HCT116 (cell line): ENCODE measurements at regions not wholly inside any gene's neighbourhood (a gene's known extent, or its start where the extent isn't known, plus 50 kb on each side); places are given as distances from the start of the nearest gene placed in this dataset.

Experiments
- ATAC-seq: fragments of 200-7000 bp; cut with Tn5 transposase; 2 replicates; pipeline ENCODE4 v1.9.1; 2020; ENCODE audit warnings: mild to moderate bottlenecking, moderate library complexity
- BruUV-seq: library from RNA; stranded (reverse); fragments of 400-500 nt; replicated peaks from 2 replicates; lab custom pipeline; 2021; lab: Mats Ljungman, UMichigan
- CTCF ChIA-PET: fragments of 300-600 bp; sonication (Branson Sonifier 250); formaldehyde crosslinking; loops from one replicate; lab custom pipeline; 2021; ENCODE audit warnings: antibody characterized with exemption; lab: Charles Lee
- POLR2A ChIA-PET: fragments of 300-600, 350-600 bp; sonication (Branson Sonifier 250); formaldehyde crosslinking; loops from one replicate; lab custom pipeline; 2021; ENCODE audit warnings: antibody characterized with exemption; lab: Charles Lee
- RAD21 ChIA-PET, 2 experiments: fragments of 300-600 bp; sonication (Branson Sonifier 250); formaldehyde crosslinking; loops; one replicate each; lab custom pipeline; 2023; ENCODE audit warnings: low total read pairs in 2 of 2; ENCODE audit not compliant: uncharacterized antibody in 2 of 2, unreplicated experiment in 2 of 2, low non-redundant PET in 1 of 2; lab: Charles Lee
- DNase-seq: peaks from one replicate; pipeline ENCODE4 v3.0.0-alpha.2; 2010; ENCODE audit warnings: low read depth, low spot score
- H2AFZ ChIP-seq: fragments of 200-600 bp; shearing (Covaris generic), sonication (generic); 2 replicates; pipeline ENCODE4 v1.6.1; 2017; ENCODE audit warnings: low read depth, mixed run types, mixed read lengths, antibody characterized with exemption, low read length; ENCODE audit not compliant: poor library complexity, severe bottlenecking
- H3K27ac ChIP-seq: 2 replicates; pipeline ENCODE4 v1.5.1; 2012; ENCODE audit warnings: low read depth, low read length
- H3K27me3 ChIP-seq: fragments of 200-600 bp; sonication (generic); 2 replicates; pipeline ENCODE4 v1.6.1; 2016; ENCODE audit warnings: mixed run types, low read length, mixed read lengths; ENCODE audit not compliant: insufficient read depth
- H3K36me3 ChIP-seq, 2 experiments: fragments of 200-500 bp in 1 of 2; fragments of 200-600 bp in 1 of 2; sonication (Bioruptor generic) in 1 of 2; sonication (generic) in 1 of 2; 2 replicates each; pipeline versions ENCODE4 v1.5.1 to v1.6.1; 2014 to 2016; ENCODE audit warnings: low read length in 2 of 2, inconsistent platforms in 1 of 2, mixed read lengths in 1 of 2, mixed run types in 1 of 2; ENCODE audit not compliant: insufficient read depth in 2 of 2, control insufficient read depth in 1 of 2
- H3K4me1 ChIP-seq, 2 experiments: fragments of 200-600 bp in 1 of 2; sonication (generic) in 1 of 2; 2 replicates each; pipeline versions ENCODE4 v1.5.1 to v1.6.1; 2012 to 2017; ENCODE audit warnings: low read length in 2 of 2, inconsistent platforms in 1 of 2, mild to moderate bottlenecking in 1 of 2, mixed read lengths in 1 of 2, mixed run types in 1 of 2, moderate library complexity in 1 of 2; ENCODE audit not compliant: insufficient read depth in 2 of 2, control insufficient read depth in 1 of 2
- H3K4me2 ChIP-seq: fragments of 200-600 bp; sonication (generic); 2 replicates; pipeline ENCODE4 v1.6.1; 2017; ENCODE audit warnings: mixed run types, low read length, mixed read lengths
- H3K4me3 ChIP-seq, 2 experiments: fragments of 200-600 bp in 1 of 2; sonication (generic) in 1 of 2; replicated peaks in 1 of 2; 2 replicates each; pipeline ENCODE4 v1.5.1; 2011 to 2016; ENCODE audit warnings: low read length in 2 of 2, control low read depth in 1 of 2, low read depth in 1 of 2, mild to moderate bottlenecking in 1 of 2, mixed read lengths in 1 of 2, mixed run types in 1 of 2
- H3K79me2 ChIP-seq: fragments of 200-600 bp; sonication (generic); 2 replicates; pipeline ENCODE4 v1.6.1; 2017; ENCODE audit warnings: mild to moderate bottlenecking, mixed run types, low read length, moderate library complexity, mixed read lengths; ENCODE audit not compliant: insufficient read depth
- H3K9ac ChIP-seq: fragments of 200-600 bp; sonication (generic); 2 replicates; pipeline ENCODE4 v1.6.1; 2016; ENCODE audit warnings: low read length, mixed read lengths
- H3K9me2 ChIP-seq: fragments of 200-600 bp; sonication (generic), shearing (Covaris generic); 2 replicates; pipeline ENCODE4 v1.6.1; 2017; ENCODE audit warnings: mixed run types, mild to moderate bottlenecking, moderate library complexity; ENCODE audit not compliant: insufficient read depth
- H3K9me3 ChIP-seq, 2 experiments: fragments of 200-500 bp in 1 of 2; fragments of 200-600 bp in 1 of 2; sonication (Bioruptor generic) in 1 of 2; sonication (generic) in 1 of 2; 2 replicates each; pipeline ENCODE4 v1.6.1; 2014 to 2017; ENCODE audit warnings: low read length in 2 of 2, mixed read lengths in 2 of 2, inconsistent platforms in 1 of 2, low read depth in 1 of 2, mild to moderate bottlenecking in 1 of 2, mixed run types in 1 of 2, moderate library complexity in 1 of 2; ENCODE audit not compliant: control insufficient read depth in 1 of 2, insufficient read depth in 1 of 2
- H4K20me1 ChIP-seq: fragments of 200-600 bp; sonication (generic), shearing (Covaris generic); 2 replicates; pipeline ENCODE4 v1.6.1; 2017; ENCODE audit warnings: mixed run types, mild to moderate bottlenecking, moderate library complexity; ENCODE audit not compliant: insufficient read depth
- CBX3 ChIP-seq: IDR thresholded peaks from 2 replicates; pipeline ENCODE4 v1.6.1; 2012; ENCODE audit warnings: low read depth
- EGR1 ChIP-seq: IDR thresholded peaks from 2 replicates; pipeline ENCODE4 v1.6.1; 2012; ENCODE audit warnings: low read depth
- EZH2 ChIP-seq: fragments of 200-600 bp; sonication (generic); IDR thresholded peaks from 2 replicates; pipeline ENCODE4 v1.6.1; 2017; ENCODE audit warnings: antibody characterized with exemption, mixed run types
- EZH2phosphoT487 ChIP-seq: fragments of 200-600 bp; IDR thresholded peaks from 2 replicates; pipeline ENCODE4 v1.6.1; 2018; ENCODE audit warnings: antibody characterized with exemption, borderline replicate concordance
- FOSL1 ChIP-seq: IDR thresholded peaks from 2 replicates; pipeline ENCODE4 v1.6.1; 2012; ENCODE audit warnings: low read depth
- POLR2A ChIP-seq: IDR thresholded peaks from 2 replicates; pipeline ENCODE4 v1.7.0; 2011; ENCODE audit warnings: borderline replicate concordance; ENCODE audit not compliant: insufficient read depth, insufficient read length; ENCODE audit errors: extremely low read depth
- RAD21 ChIP-seq: IDR thresholded peaks from 2 replicates; pipeline ENCODE4 v1.6.1; 2012; ENCODE audit warnings: low read depth, mild to moderate bottlenecking
- SIN3A ChIP-seq: IDR thresholded peaks from 2 replicates; pipeline ENCODE4 v1.6.1; 2012; ENCODE audit warnings: low read depth
- SRF ChIP-seq: IDR thresholded peaks from 2 replicates; pipeline ENCODE4 v1.6.1; 2012; ENCODE audit warnings: low read depth
- ZFX ChIP-seq: fragments of 450-650 bp; IDR thresholded peaks from 2 replicates; pipeline ENCODE4 v1.6.1; 2017
- intact Hi-C: fragments of 100-400 bp; cut with micrococcal nuclease; formaldehyde crosslinking; loops from 2 replicates; pipeline ENCODE4 v1.10.0; 2022
- TF ChIP-seq, protein P1 (sequence below): IDR thresholded peaks from 2 replicates; pipeline ENCODE4 v1.6.1; 2011; ENCODE audit warnings: mild to moderate bottlenecking, low read length, moderate library complexity; ENCODE audit not compliant: insufficient replicate concordance; ENCODE audit errors: extremely low read depth
- TF ChIP-seq, protein P2 (sequence below), 3 experiments: fragments of 200-600 bp in 1 of 3; sonication (generic) in 1 of 3; IDR thresholded peaks in 2 of 3; conservative IDR thresholded peaks in 1 of 3; 2 replicates each; pipeline ENCODE4 v1.5.1; 2012 to 2017; ENCODE audit warnings: low read depth in 2 of 3, low read length in 2 of 3, antibody characterized with exemption in 1 of 3, borderline replicate concordance in 1 of 3, control low read depth in 1 of 3, mild to moderate bottlenecking in 1 of 3, mixed read lengths in 1 of 3, mixed run types in 1 of 3, moderate library complexity in 1 of 3; ENCODE audit not compliant: insufficient read depth in 1 of 3

GRCh38 chr1:48114596-48115382, 107.7 kb upstream of the SLC5A9 start:
- intact Hi-C loops, result no loop called here
- no peak for ATAC-seq
- POLR2A ChIA-PET, result no interaction called here
- no peak overlapping the region for H3K4me2 ChIP-seq
- no peak for DNase-seq
- H3K9me2 ChIP-seq, result no peaks in the 10 kb centered on the region
- H3K9me3 ChIP-seq, result no peaks in the 10 kb centered on the region
- no peak overlapping the region for H3K27ac ChIP-seq
- CTCF ChIA-PET, result no interaction called here
- BruUV-seq, result no TSS peak
- H3K36me3 ChIP-seq, result no peaks in the 10 kb centered on the region
- no peak for TF ChIP-seq ZFX
- TF ChIP-seq EZH2phosphoT487, result no peak
- TF ChIP-seq CBX3, result no peak
- no peak for TF ChIP-seq RAD21
- TF ChIP-seq, protein P1, sequence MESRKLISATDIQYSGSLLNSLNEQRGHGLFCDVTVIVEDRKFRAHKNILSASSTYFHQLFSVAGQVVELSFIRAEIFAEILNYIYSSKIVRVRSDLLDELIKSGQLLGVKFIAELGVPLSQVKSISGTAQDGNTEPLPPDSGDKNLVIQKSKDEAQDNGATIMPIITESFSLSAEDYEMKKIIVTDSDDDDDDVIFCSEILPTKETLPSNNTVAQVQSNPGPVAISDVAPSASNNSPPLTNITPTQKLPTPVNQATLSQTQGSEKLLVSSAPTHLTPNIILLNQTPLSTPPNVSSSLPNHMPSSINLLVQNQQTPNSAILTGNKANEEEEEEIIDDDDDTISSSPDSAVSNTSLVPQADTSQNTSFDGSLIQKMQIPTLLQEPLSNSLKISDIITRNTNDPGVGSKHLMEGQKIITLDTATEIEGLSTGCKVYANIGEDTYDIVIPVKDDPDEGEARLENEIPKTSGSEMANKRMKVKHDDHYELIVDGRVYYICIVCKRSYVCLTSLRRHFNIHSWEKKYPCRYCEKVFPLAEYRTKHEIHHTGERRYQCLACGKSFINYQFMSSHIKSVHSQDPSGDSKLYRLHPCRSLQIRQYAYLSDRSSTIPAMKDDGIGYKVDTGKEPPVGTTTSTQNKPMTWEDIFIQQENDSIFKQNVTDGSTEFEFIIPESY, result no peak
- TF ChIP-seq POLR2A, result no peak
- TF ChIP-seq FOSL1, result no peak
- TF ChIP-seq, protein P2, sequence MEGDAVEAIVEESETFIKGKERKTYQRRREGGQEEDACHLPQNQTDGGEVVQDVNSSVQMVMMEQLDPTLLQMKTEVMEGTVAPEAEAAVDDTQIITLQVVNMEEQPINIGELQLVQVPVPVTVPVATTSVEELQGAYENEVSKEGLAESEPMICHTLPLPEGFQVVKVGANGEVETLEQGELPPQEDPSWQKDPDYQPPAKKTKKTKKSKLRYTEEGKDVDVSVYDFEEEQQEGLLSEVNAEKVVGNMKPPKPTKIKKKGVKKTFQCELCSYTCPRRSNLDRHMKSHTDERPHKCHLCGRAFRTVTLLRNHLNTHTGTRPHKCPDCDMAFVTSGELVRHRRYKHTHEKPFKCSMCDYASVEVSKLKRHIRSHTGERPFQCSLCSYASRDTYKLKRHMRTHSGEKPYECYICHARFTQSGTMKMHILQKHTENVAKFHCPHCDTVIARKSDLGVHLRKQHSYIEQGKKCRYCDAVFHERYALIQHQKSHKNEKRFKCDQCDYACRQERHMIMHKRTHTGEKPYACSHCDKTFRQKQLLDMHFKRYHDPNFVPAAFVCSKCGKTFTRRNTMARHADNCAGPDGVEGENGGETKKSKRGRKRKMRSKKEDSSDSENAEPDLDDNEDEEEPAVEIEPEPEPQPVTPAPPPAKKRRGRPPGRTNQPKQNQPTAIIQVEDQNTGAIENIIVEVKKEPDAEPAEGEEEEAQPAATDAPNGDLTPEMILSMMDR (IDR thresholded peaks at IDR 0.05 in 2 of 3, conservative IDR thresholded peaks at IDR 0.05 in 1 of 3; ENCODE audit: borderline replicate concordance in 1 of 3, insufficient read depth in 1 of 3, low read depth in 2 of 3, low read length in 2 of 3), result no peak
- TF ChIP-seq SRF, result no peak
- no peak for TF ChIP-seq EZH2
- TF ChIP-seq EGR1, result no peak
- no peak for TF ChIP-seq SIN3A
- H3K4me1 ChIP-seq, result no peaks in the 10 kb centered on the region
- H3K9ac ChIP-seq, result no peak overlapping the region
- peaks cover 41% of the 10 kb centered on the region for H3K27me3 ChIP-seq
- RAD21 ChIA-PET, result no interaction called here
- no peaks in the 10 kb centered on the region for H4K20me1 ChIP-seq
- no peak overlapping the region for H2AFZ ChIP-seq
- H3K4me3 ChIP-seq, result no peak overlapping the region
- no peaks in the 10 kb centered on the region for H3K79me2 ChIP-seq
